ENCODE measurements at regions not wholly inside any gene's neighbourhood (a gene's known extent, or its start where the extent isn't known, plus 50 kb on each side); places are given as distances from the start of the nearest gene placed in this dataset.

GRCh38 chr12:102765736-102766135 is 151.3 kb downstream of the PAH start (continued):
- TF ChIP-seq CHD7 (IDR thresholded peaks at IDR 0.05; ENCODE audit: insufficient replicate concordance, low read length) (no peak), TBP (IDR thresholded peaks at IDR 0.05; ENCODE audit: low read depth, low read length) (no peak), HDAC2 (IDR thresholded peaks at IDR 0.05; ENCODE audit: borderline replicate concordance in 1 of 2, low read depth in 2 of 2, low read length in 2 of 2) (no peak), GABPA (IDR thresholded peaks at IDR 0.05; ENCODE audit: borderline replicate concordance, insufficient read depth, low read length) (no peak)

All from H1 (cell line).